HG03457 (cell line): ENCODE measurements at regions not wholly inside any gene's neighbourhood (a gene's known extent, or its start where the extent isn't known, plus 50 kb on each side); places are given as distances from the start of the nearest gene placed in this dataset.

Source experiments
- ATAC-seq: cut with Tn5 transposase; IDR thresholded peaks from one replicate; pipeline ENCODE4 v1.9.1; 2021; ENCODE audit warnings: moderate number of reproducible peaks; ENCODE audit not compliant: unreplicated experiment

DNA sequence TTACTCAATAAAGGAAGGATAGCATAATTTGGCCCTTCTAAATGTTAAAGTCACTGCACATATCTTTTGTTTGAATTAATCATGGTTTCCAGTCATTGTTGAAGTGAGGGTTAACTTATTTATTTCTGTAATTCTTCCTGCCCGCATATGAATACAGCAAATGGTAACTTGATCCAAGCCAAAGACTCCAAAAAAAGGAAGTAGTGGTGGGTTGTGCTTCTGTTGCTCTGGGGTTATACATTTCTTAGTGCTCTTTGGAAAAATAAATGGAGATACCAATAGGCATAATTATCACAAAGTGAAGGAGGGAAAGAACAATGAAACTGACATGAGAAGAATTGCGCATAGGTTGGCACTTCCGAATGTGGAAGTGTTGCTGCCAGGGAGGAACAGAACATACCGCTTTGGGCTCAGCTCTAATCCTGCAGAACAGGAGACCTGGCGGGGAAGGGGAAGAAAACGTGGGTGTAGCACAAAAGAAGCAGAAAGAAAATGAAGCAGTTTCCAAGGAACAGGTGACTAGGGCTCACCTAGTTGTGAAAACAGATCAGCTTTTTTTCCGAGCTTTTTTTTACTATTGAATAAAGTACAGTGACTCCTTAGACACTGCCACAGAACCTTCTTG is 69.7 kb upstream of the TAF11L2 start:
- ATAC-seq = no peak

- no peak for ATAC-seq
Observed at GRCh38 chr5:17429353-17429752, 68.7 kb upstream of the TAF11L2 start.

DNA sequence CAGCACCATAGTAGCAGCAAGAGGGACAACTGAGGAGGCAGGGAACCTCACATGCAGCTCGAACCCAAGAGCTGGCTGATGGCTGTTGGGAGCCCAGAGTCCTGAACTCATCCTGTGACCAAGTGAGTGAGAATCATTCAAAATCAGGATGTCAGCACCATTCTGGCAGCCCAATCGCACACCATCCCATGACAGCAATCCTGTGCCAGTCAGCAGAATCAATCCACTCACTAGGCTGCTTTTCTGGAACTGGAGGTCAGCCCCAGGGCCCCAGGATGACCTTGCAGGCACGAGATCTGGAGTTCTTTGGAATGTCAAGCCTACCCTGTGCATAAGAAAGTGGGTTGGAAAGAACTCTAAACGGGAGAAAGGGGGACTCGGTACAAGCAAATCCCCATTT is 67.8 kb upstream of the TAF11L2 start:
- no peak for ATAC-seq

DNA sequence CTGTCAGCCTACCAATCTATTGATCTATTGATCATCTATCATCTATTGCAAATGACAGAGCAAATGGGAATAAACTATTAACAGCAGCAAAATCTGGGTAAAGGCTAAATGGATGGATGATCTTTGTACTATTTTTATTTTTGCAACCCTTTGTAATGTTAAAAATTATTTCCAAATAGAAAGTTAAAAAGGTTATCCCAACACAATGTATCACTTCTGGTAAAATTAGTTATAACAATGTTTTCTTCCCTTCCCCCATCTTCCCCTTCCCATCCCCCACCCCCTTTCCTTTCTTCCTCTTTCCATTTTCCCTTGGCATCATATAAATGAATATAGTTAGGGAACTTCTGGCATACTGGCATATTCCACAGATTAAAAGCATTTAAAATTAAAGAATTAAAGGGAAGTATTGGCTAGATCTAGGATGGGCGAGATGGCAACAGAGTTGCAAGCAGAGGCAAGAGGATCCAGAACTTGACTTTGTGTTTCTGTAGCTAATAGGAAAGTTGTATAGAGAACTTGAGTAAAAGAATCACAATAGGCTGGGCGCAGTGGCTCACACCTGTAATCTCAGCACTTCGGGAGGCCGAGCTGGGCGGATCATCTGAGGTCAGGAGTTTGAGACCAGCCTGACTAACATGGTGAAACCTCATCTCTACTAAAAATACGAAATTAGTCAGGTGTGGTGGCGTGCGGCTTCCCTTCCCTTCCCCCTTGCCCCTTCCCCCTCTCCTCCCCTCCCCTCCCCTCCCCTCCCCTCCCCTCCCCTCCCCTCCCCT is 66.6 kb upstream of the TAF11L2 start:
- no peak for ATAC-seq

DNA sequence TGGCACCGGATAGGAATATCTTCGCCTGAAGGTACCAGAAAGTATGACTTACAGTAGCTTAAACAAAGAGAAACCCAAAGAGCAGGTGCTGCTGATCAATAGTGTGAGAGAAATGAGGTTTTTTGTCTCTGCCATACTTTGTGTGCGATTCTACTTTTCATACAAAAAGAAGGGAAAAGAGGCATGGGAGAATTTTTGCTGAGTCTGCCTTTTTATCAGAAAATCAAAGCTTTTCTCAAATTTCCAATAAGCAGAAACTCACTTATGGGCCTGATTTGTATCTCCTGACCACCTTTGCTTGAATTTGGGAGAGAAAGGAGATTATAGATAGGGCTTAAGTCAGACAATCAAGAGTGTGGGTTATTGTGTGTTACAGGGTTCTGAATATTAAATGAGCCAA is 65.5 kb upstream of the TAF11L2 start:
- ATAC-seq = no peak

DNA sequence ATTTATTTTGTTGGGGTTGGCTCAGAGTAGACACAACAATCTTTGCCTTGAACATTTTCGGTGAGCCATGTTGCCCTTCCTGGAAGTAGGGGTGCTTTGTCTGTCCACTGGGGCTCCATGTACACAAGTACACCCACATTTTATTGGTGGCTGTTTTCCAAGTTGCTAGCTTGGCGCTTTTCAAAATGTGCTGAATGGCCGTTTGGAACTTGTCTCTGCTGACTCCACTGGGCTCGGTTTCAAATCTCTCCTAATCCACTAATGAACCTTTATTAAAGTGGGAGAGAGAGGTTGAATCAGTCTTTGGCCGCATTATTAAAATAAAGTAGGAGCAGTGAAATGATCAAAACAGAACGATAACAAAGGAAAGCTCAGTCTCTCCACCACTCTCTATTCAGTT is 64.6 kb upstream of the TAF11L2 start:
- ATAC-seq = no peak

DNA sequence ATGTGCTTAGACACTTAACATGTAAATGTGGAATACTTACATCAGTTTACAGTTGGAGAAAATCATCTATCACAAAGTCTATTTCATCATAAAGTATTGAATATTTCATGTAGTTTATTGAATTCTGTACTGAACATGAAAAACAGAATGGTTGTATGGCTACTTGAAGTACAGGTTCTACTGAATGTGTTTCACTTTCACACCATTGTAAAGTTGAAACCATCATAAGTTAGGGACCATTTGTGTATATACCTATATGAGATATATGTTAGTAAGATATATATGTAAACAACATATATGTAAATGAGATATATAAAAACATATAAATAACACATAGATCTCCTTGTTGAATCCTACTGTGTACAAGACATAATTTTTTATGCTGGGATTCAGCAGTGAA is 63.0 kb upstream of the TAF11L2 start:
- no peak for ATAC-seq

GRCh38 chr5:17436350-17436749 is 61.7 kb upstream of the TAF11L2 start:
- ATAC-seq = peak; percentile 35

DNA sequence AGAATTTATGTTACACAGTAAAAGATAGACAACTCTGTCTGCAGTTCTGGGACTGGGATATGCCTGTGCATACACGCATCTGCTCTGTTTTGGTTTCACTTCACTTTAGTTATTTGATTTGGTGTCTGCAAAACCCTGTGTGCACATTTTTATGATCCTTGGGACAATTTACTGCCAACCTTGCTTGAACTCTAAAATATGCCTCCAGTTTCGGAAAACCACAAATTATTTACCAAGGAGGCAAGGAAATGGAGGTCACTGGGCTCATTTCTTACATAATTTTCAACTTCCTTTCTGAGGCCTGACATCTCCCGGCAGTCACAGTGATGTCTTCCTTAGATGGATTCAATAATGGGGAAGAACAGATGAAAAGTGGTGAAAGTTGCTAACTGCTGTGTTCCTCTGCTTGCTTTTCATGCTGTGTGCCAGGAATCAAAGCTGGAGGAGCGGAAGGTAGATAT is 61.2 kb upstream of the TAF11L2 start:
- ATAC-seq = peak; percentile 80

GRCh38 chr5:17438027-17438426 is 60.0 kb upstream of the TAF11L2 start:
- no peak for ATAC-seq

GRCh38 chr5:17439956-17440355 is 58.1 kb upstream of the TAF11L2 start:
- no peak for ATAC-seq

DNA sequence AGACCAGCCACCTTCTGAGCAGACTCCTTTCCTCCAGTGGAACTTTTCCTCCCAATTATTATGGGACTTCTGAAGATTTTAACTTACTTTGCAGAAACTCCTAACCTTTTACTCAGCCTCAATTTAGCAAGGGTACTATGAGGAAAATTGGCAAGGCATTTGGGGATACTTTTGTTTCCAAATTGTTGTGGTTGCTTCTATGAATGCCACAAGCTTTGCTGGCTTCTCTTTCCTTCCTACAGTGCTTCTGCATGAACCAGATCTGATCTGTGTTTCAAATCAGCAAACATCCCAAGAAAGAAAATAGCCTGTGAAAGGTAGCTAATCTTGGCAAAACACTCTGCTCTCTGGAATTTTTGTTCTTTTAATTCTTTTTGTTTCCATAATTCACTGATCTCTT is 57.3 kb upstream of the TAF11L2 start:
- ATAC-seq = no peak

DNA sequence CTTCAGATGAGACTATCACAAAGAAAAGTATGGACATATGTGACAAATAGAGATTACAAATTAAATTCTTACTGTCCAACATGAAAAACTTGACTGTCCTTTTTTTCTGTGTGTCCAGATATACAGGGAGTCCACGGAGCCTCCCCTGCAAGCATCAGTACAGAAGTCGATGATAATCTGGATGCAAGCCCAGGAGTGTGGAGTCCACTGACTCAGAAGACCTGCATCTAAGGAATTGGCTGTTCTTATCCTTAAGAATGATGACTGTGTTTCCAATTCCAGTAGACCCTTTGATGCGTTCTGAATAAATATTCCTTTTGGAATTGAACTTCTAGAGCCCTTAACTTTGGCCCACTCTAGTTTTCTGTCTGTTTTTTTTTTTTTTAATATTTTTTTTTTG is 56.7 kb upstream of the TAF11L2 start:
- ATAC-seq = no peak

DNA sequence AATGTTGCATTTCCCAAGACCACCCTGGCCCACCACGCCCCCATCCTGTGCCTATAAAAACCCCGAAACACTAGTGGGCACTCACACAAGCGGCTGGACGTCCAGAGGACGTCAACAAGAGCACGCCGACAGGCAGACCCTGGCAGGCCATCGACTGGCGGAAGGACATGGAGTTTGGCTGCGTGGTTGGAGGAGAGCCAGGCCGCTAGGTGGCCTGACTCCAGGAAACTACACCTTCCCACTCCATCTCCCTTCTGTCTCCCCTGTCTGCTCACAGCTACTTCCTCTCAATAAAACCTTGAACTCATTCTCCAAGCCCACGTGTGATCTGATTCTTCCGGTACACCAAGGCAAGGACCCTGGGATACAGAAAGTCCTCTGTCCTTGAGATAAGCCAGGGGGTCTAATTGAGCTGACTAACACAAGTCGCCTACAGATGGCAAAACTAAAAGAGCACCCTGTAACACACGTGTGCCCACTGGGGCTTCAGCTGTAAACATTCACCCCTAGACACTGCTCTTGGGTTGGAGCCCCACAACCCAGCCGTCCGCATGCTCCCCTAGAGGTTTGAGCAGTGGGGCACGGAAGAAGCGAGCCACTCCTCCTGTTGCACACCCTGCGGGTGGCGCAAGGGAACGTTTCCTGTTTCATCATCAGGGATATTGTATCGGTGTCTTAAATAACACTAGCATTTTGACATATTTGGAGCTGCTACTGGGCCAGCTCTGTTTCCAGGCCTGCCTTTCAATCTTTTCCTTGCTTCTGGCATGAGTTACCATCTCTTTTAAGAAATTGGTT is 54.5 kb upstream of the TAF11L2 start:
- no peak for ATAC-seq

GRCh38 chr5:17444496-17444895 is 53.5 kb upstream of the TAF11L2 start:
- no peak for ATAC-seq

DNA sequence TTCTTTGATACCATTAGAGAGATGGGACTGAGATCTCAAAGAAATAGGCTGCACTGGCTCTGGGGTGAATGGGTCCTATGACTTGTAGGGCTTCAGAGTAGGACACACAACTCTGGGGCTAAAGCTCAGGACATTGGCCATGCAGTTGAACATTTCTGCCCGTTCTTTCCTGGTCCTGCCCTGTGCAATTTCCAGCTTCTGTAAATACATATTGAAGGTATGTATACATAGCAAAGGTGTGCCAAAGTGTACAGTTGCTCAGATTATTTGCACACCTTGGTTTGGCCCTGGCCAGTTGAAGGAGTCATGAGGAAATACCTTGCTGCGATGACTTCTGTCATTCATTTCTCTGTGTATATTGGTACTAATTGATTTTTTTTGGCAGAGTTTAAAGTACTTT is 52.8 kb upstream of the TAF11L2 start:
- no peak for ATAC-seq
